ENCODE measurements at regions not wholly inside any gene's neighbourhood (a gene's known extent, or its start where the extent isn't known, plus 50 kb on each side); places are given as distances from the start of the nearest gene placed in this dataset.

DNA sequence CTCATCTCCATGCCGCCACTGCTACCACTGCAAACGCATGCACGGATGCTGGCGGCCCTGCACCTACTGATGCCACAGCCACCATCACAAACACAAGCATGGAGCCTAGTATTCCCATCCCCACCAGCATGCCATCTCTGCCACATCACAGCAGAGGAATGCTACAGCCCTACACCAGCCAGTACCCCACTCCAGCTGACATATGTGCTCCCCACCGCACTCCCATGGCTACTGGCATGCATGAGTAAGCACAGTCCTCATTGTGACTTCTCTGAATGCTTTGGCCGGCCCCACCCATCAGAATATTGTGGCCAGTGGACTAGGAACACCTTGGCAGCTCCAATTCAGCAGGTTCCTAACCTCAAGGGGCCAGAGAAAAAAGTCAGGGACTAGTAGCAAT lies 705.5 kb downstream of the POM121L12 start:
- intact Hi-C loops (cut with micrococcal nuclease; ENCODE audit: unreplicated experiment) (no loop called here), in situ Hi-C loops (cut with HindIII; ENCODE audit: low pct_unique_long_range_greater_than_20kb, low sequenced_read_pairs) (no loop called here)
- no peak overlapping the region for H3K27ac ChIP-seq (ENCODE audit: low read length)
- TF ChIP-seq POLR2AphosphoS5 (IDR thresholded peaks at IDR 0.05; ENCODE audit: low read depth, low read length), result no peak
- TF ChIP-seq REST (IDR thresholded peaks at IDR 0.05; ENCODE audit: insufficient read depth in 1 of 2, low read depth in 2 of 2, low read length in 1 of 2), result no peak
- TF ChIP-seq, protein P1, sequence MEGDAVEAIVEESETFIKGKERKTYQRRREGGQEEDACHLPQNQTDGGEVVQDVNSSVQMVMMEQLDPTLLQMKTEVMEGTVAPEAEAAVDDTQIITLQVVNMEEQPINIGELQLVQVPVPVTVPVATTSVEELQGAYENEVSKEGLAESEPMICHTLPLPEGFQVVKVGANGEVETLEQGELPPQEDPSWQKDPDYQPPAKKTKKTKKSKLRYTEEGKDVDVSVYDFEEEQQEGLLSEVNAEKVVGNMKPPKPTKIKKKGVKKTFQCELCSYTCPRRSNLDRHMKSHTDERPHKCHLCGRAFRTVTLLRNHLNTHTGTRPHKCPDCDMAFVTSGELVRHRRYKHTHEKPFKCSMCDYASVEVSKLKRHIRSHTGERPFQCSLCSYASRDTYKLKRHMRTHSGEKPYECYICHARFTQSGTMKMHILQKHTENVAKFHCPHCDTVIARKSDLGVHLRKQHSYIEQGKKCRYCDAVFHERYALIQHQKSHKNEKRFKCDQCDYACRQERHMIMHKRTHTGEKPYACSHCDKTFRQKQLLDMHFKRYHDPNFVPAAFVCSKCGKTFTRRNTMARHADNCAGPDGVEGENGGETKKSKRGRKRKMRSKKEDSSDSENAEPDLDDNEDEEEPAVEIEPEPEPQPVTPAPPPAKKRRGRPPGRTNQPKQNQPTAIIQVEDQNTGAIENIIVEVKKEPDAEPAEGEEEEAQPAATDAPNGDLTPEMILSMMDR (IDR thresholded peaks at IDR 0.05), result no peak
- TF ChIP-seq SIN3A (IDR thresholded peaks at IDR 0.05; ENCODE audit: borderline replicate concordance, insufficient read depth, low read depth, low read length), result no peak
- TF ChIP-seq TCF7L2 (IDR thresholded peaks at IDR 0.05; ENCODE audit: low read depth, low read length), result no peak
- no peaks in the 10 kb centered on the region for H3K4me1 ChIP-seq (ENCODE audit: control insufficient read depth, insufficient read depth, low read length)
- no peak overlapping the region for H3K4me3 ChIP-seq (ENCODE audit: low read depth in 2 of 2, low read length in 2 of 2)
- DNase-seq (ENCODE audit: low read depth, low spot score), result no peak
- no peaks in the 10 kb centered on the region for H3K36me3 ChIP-seq (ENCODE audit: control insufficient read depth, insufficient read depth, low read length)
- ATAC-seq, result no peak
- H3K9me3 ChIP-seq (ENCODE audit: control insufficient read depth, insufficient read depth, low read depth, low read length), result no peaks in the 10 kb centered on the region; the same call in 1 of the 2 replicates
- no TSS peak for BruUV-seq (replicated peaks)
- no peaks in the 10 kb centered on the region for H3K27me3 ChIP-seq (ENCODE audit: control insufficient read depth, insufficient read depth, low read length)
- ChIA-PET POLR2A (no interaction called here), CTCF (no interaction called here)

DNA sequence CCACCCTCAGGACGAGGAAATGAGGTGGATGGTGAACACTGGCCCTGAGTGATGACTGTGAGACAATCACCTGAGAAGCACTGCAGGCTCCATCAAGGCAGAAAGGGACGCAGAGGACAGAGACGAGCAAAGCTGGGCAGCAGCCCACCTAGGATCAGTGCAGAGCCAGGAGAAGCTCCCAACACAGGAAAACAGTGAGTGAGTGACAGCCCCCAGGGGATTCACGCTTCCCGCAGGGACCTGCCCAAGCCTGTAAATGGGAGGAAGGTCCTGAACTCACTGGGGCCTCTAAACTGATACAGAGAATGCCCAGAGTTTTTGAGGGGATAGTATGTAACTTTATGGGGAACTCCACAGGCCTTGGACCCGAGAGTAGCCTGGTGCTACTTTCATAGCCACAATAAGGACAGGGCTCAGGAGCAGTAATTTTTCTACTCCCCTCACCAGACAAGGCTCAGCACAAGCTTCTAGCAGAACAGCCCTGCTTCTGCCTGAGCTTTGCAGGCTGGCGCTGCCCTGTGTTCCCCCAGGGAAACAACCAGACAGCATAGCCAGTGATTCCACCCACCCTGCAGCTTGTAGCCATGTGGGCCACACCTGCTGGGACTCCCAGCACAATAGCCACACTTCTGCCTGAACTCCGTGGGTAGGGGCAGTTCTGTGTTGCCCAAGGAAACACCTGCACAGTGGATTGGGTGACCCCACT lies 708.4 kb downstream of the POM121L12 start:
- no peak for ATAC-seq
- no peak for TF ChIP-seq SIN3A (IDR thresholded peaks at IDR 0.05; ENCODE audit: borderline replicate concordance, insufficient read depth, low read depth, low read length)
- Histone ChIP-seq H3K4me1 (ENCODE audit: control insufficient read depth, insufficient read depth, low read length) (no peaks in the 10 kb centered on the region), H3K27me3 (ENCODE audit: control insufficient read depth, insufficient read depth, low read length) (no peaks in the 10 kb centered on the region), H3K27ac (ENCODE audit: low read length) (no peak overlapping the region), H3K9me3 (ENCODE audit: control insufficient read depth, insufficient read depth, low read depth, low read length) (no peaks in the 10 kb centered on the region; the same call in 1 of the 2 replicates), H3K4me3 (ENCODE audit: low read depth in 2 of 2, low read length in 2 of 2) (no peak overlapping the region), H3K36me3 (ENCODE audit: control insufficient read depth, insufficient read depth, low read length) (no peaks in the 10 kb centered on the region)
- no TSS peak for BruUV-seq (replicated peaks)
- intact Hi-C loops (cut with micrococcal nuclease; ENCODE audit: unreplicated experiment) (no loop called here), in situ Hi-C loops (cut with HindIII; ENCODE audit: low pct_unique_long_range_greater_than_20kb, low sequenced_read_pairs) (no loop called here)
- CTCF ChIA-PET, result no interaction called here
- no peak for DNase-seq (ENCODE audit: low read depth, low spot score)
- POLR2A ChIA-PET, result no interaction called here

DNA sequence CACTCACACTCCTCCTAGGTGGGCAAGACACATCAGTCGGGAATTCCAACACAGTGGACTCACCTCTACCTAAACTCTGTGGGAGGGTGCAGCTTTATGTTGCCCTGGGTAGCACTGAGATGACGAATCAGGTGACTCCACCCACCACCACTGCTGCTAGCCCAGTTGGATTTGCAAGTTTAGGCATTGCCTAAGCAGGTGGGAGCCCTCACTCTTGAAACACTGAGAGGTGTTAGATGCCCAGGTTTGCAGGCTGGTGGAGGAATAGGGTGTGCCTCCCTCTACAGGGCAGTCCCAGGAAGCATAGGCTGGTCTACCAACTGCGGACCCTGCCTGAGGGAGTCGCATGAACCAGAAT lies 708.9 kb downstream of the POM121L12 start:
- ATAC-seq (no peak), DNase-seq (ENCODE audit: low read depth, low spot score) (no peak)
- POLR2A ChIA-PET, result no interaction called here

More for the DNA sequence above, 708.9 kb downstream of the POM121L12 start:
- Histone ChIP-seq H3K36me3 (ENCODE audit: control insufficient read depth, insufficient read depth, low read length) (no peaks in the 10 kb centered on the region), H3K9me3 (ENCODE audit: control insufficient read depth, insufficient read depth, low read depth, low read length) (no peaks in the 10 kb centered on the region; the same call in 1 of the 2 replicates), H3K4me3 (ENCODE audit: low read depth in 2 of 2, low read length in 2 of 2) (no peak overlapping the region), H3K27me3 (ENCODE audit: control insufficient read depth, insufficient read depth, low read length) (no peaks in the 10 kb centered on the region), H3K4me1 (ENCODE audit: control insufficient read depth, insufficient read depth, low read length) (no peaks in the 10 kb centered on the region), H3K27ac (ENCODE audit: low read length) (no peak overlapping the region)
- in situ Hi-C loops (cut with HindIII; ENCODE audit: low pct_unique_long_range_greater_than_20kb, low sequenced_read_pairs) (no loop called here), intact Hi-C loops (cut with micrococcal nuclease; ENCODE audit: unreplicated experiment) (no loop called here)
- CTCF ChIA-PET, result no interaction called here
- TF ChIP-seq POLR2AphosphoS5 (IDR thresholded peaks at IDR 0.05; ENCODE audit: low read depth, low read length), result no peak
- TF ChIP-seq, protein P1 (IDR thresholded peaks at IDR 0.05), result no peak
- no peak for TF ChIP-seq TCF7L2 (IDR thresholded peaks at IDR 0.05; ENCODE audit: low read depth, low read length)
- TF ChIP-seq REST (IDR thresholded peaks at IDR 0.05; ENCODE audit: insufficient read depth in 1 of 2, low read depth in 2 of 2, low read length in 1 of 2), result no peak
- TF ChIP-seq SIN3A (IDR thresholded peaks at IDR 0.05; ENCODE audit: borderline replicate concordance, insufficient read depth, low read depth, low read length), result no peak
- BruUV-seq (replicated peaks), result no TSS peak
